Esophagus mucosa (tissue), 1 donor: ENCODE measurements at regions not wholly inside any gene's neighbourhood (a gene's known extent, or its start where the extent isn't known, plus 50 kb on each side); places are given as distances from the start of the nearest gene placed in this dataset.

Source experiments
- ATAC-seq: fragments of 200-7000 bp; cut with Tn5 transposase; one replicate; pipeline ENCODE4 v1.9.1; 2020
- donor health status: DM: yes; HTN: yes; CAD: no.

DNA sequence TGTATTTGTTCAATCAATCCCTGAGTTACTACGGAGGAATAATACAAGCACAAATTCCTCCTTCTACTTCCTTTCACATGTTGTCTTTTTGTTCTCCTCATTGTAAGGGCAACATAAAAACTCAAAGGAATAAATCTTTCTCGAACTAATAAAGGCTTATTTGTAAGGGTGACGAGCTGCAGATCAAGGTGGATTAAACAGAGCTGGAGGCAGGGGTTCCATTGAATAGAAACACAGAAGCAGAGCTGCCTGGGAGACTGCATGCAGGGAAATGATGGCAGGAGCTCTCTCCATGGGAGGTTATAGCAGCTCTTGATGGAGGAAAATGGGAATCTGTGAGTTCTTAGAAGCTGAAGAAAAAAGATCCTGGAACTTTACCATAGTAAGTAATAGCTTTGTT lies 160.2 kb downstream of the CYYR1 start:
- no peak for ATAC-seq

DNA sequence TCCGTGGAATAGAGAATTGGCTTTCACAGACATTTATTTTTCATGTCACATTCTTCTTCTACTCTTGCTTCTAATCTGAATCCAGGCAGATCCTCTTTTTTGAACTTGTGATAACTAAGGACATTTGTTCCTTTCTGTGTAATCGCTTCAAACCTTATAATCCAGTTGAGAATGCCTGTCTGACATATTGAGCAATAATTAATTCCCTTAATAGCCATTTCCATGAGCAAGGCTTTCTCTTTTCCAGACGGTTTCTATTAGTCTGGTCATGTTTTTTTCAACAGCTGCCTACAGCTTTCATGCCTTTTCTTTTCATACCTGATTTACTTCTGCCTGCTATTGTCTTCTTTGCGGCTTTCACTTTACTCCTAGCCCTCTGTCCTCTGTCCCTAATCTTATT lies 163.4 kb downstream of the CYYR1 start:
- peak; percentile 38 for ATAC-seq

DNA sequence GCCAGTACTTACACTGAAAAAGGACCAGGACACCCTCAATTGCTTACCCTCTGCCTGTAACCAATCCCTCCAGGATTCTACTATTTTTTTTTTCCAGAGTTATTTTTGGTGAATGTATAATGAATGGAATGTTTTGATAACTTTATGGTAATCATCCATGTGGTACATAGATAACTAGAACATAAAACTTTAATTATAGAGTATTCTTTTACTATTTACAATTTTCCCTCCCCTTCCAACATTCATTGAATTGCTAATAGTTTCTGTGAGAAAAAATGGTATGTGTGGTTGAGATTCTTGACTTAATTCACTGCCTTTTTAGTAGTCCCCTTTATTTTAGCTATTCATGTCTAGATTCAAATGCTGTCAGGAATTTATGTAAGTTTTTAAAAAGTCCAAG lies 164.6 kb downstream of the CYYR1 start:
- no peak for ATAC-seq

DNA sequence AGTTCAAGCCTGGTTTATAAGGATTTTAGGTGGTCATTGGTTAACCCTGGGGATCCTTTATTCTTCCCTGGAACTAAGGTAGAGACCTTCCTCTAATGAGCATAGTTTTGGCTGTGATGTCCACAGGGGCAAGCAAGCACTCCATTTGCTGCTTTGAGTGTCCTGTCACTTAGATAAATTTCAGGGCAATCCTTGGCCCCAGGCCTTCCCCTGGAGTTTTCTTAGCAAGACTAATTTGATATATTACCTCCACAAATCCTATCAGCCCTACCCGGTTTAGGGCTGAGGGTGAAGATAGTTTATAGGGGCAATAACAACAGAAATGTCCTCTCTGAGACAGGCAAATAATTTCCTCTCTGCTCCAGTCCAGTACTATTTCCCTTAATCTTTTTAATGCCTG lies 166.6 kb downstream of the CYYR1 start:
- ATAC-seq = no peak

DNA sequence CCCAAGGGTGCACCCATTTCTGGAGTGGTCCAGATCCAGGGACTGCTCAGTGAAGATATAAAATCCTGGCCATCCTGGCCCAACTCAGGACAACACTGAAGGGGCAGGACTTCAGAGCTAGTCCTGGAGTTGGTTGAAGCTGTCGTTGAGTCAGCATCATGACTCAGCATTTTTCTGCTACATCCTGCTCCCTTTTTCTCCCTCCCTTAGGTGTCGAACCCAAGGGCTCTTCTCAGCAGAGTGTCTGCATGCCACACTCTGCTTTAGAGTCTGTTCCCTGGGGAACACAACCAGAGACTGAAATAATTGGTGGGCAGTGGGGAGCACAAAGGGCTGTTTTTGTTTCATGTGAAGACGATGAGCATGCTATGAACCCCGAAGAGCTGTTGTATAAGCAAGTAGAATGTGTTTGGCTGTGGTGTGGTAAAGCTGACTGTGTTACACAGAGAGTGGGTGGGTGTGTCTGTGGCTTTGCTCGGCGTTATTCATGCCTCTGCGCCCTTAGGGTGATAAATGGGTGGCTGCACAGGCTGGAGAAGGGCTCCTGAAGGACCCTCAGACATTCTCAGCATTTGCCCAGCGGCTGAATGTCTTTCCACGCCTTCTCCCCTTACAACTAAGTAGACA lies 167.2 kb downstream of the CYYR1 start:
- ATAC-seq = peak; percentile 88

DNA sequence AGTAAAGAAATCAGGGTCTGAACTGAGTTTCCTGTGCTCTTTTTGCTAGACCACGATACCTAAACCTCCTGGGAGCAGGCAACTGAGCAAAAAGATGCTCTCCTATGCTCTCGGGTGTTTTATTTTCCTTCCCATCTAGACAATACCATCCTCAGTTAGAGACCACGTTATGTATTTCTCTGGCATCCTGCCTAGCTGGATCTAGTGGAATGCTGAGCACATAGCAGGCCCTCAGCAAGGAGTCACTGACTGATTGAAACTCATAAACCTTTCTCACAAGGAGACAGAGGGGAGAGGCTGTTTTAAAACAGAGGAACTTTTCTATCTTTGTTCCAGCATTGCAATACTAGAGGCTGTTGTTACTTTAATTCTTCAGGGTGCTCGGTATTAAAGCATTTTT lies 168.0 kb downstream of the CYYR1 start:
- no peak for ATAC-seq

DNA sequence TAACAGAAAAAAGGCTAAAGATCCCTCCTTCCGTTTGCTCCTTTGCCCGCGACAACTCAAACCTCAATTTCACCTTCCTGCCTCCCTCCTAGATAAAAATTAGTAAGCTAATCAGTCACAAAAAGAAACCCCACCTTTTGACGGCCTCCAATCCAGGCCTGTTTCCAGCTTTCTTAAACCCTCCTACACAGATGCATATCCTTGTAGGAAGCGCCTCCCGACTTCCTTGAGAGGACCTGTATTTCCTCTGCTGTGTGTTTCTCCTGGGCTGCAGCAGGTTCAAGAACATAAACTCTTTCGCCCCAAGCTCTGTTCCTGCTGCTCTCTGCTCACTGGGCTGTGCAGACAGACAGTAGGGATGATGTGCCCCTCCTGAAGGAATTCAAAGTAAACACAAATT lies 168.8 kb downstream of the CYYR1 start:
- no peak for ATAC-seq

DNA sequence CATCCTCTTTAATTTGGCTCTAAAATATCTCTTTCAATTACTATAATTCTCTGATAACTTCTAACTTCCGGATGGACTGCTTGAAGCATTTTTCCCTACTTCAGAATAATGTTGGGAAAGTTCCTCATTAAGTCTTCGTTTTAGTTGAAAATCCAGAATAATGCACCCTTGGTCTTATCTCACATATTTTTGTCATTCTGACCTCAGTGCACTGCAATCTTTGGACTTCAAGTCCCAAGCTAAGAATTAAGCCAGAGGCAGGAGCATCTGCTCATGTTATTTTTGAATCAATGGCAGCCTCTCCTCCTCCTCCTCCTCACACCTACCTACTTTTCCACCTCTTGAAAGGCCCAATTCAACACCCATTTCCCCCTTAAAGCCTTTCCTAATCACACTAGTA lies 169.8 kb downstream of the CYYR1 start:
- ATAC-seq = no peak

DNA sequence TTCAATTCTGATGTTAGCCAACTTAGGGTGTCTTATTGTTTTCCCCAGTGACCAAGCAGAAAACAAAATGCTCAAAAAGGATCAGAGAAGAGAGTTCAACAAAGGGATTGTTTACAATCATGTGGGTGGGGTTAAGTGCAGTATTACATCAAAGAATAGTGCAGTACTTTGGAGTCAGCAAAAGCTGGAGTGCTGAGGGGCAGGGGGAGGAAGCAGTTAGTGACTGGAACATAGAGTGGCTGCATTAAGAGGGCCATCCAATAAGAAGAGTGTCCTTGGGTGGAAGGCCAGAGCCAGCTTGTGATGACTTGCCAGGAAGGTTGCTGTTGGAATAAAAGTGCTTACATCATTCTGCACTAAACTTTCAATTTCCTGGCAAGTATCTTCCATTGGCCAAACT lies 175.5 kb downstream of the CYYR1 start:
- ATAC-seq = no peak

DNA sequence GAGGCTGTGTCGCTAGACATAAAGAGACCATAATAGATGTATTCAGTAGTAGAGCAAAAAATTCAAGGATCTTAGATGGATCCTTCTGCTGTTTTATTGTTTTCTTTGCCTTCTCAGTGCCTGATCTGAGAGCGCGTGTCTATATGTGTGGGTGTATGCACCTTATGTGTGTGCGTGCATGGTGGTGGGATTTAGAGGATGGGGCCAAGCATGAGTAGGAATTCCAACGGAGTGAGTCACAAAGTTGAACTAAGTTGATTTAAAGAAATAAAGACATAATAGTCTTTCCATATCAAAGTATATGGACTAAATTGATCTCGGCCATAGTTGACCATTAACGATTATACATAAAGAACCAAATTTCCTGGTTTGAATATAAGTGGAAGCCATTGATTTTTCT lies 178.7 kb downstream of the CYYR1 start:
- ATAC-seq = no peak

DNA sequence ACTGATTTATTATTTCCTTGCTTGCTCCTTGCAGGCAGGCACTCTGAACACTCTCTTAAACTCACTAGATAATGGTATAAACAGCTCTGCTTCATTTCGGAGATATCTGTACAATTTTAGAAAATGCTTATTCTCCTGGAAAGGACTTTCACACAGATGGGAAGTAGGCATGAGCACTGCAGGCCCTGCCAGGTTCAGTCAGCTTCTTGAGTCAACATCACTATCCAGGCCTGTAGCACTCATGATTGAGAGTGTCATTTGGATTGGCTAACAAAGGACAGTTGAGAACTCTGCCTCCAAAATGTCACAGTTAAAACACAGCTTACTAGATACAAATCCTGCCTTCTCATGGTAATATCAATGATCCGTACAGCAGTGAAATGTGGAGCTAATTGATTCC lies 181.9 kb downstream of the CYYR1 start:
- no peak for ATAC-seq

DNA sequence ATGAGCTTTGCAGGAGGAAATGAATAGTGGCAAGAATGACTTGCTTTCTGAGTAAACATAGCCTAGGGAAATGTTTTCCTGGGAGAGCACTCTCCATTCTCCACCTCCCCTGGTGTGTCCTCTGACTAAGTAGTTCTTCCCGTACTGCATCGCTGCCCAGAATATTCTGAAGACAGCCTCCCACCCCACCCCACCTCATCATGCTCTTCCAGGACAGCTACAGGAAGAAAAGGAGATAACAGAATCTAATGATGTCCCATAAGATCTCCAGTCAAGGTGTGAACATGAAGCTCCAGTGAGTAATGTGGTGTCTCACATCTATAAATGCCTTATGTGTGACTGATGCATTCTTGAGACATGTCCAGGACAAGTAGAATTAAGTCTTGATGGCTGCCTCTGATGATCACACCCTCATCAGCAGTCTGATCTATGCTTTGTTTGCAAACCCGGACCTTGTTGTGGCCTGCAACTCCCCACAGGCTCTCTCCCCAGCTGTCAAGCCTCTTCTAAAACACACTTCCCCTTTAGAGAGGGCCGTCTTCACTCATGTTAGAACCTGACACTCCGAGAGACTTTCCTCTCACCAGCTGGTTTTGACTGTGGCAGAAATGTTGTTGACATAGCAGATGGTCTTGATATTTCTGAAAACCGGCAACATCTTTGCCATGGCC lies 183.0 kb downstream of the CYYR1 start:
- peak; percentile 96 for ATAC-seq

DNA sequence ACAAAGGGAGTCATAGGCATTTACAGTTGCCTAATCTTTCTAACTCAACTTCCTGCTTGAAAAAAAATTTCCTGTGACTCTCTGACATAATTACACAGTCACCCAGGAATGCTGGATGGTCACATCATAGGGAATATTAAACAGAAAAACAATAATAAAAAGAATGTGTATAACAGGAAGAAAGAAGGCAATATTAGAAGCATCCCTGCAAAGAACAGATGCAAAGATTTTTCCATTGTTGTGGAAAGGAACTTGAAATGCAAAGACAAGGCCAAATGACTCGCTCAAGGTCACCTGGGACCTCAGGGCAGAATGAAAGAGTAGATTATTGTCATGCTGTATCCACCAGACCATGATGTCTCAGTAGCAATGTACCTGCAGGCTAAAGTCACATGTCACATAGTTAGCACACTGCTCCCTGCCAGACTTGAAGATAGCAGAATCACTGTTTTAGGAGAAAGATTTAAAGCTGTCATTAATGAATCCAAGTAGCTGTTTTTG lies 184.3 kb downstream of the CYYR1 start:
- peak; percentile 42 for ATAC-seq

DNA sequence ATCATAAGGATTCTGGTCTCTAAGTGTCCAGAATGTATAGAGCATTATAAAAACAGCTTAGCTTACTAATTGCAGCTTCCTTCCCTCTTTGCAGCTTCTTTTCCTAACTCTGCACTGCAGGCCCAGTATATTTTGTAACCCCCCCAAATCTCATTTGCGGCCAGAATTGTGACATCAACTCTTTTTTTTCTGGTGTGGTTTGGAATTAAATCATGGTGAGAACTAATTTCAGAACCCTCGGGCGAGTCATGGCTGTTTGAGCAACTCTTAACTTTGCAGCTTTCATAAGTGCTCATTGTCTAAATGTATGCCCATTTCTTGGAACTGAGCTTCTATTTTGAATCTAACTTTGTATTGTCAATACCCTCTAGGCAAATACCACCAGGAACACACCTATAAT lies 187.4 kb downstream of the CYYR1 start:
- ATAC-seq = no peak

DNA sequence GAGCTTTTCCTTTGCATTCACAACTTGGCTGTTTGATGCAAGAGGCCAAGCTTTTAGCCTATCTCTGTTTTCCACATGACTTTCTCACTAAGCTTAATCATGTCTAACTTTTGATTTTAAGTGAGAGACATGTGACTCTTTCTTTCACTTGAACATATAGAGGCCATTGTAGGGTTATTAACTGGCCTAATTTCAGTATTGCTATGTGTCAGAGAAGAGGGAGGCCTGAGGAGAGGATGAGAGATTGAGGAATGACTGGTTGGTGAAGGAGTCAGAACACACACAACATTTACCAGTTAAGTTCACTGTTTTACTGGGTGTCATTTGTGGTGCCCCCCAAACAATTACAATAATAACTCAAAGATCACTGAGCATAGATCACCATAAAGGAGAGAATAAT lies 193.5 kb downstream of the CYYR1 start:
- ATAC-seq = no peak

DNA sequence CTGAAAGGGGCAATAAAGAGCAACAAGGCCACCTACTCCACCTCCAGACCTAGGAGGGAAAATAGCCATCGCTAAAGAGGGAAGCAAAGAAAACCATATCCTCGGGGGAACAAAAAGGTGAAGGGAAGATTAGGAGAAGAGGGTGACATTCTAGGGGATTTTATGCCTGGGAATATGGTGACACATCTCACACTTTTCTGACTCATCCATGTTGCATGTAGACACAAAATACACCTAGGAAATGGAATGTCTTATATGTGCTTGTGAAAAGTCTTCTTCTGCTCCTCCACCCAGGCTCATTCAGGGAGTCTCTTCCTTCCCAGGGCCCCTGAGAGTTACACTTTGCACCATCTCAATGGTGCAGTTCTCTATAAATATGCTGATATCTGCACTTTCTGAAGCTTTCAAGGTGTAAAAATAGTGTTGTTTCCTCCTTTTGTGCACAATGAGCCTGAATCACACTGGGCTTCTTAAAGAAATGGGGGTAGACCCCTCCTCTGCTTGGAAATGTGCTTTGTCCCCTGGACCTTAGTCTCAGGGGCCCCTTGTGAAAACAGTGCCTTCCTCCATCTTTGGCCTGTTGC lies 195.9 kb downstream of the CYYR1 start:
- ATAC-seq = no peak

DNA sequence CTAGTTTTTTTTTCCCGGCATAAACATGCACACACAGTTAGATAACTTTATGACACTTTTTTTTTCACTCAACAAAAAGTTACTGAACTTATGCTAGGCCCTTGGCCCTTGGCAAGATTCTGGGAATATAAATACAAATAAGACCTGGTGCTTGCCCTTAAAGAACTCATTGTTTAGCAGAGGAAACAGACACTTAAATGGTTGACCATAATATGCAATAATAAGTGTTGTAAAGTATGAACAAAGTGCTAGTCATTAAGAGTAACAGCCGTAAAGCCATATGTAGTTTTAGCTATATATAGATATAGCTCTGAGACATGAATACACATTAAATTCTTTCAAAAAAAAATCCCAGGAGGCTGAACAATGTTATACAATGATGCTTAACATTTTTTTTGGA lies 198.3 kb downstream of the CYYR1 start:
- no peak for ATAC-seq

DNA sequence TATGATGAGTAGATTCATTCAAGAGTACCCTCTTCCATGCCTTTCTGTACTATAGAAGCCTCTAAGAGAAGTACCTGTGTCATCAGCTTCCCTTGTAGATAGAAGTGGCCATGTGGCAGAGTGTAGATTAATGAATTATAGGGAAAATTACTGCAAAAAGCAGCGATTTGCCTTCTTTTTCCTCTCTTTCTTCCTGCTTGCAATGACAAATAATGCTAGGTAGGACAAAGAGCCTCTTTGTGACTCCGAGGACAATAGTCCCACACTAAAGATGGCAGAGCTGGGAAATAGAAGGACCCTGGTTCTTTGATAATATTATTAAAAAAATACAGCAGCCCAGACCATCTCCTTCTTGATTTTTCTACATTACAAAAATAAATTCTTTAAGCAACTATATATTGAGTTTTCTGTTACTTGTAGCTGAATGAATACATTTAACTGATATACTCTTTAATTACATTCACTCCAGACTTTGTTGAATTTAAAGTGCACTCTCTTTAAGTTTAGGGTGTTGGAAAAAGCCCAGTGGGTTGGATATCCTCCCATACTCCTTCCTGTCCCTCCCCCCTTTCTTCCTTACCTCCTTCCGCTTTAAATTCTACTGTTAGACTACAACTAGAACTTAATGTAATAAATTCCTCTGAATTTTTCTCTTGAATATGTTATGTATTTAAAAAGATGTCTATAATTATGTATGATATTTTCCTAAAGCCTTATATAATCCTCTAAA lies 198.2 kb upstream of the APP start:
- no peak for ATAC-seq

DNA sequence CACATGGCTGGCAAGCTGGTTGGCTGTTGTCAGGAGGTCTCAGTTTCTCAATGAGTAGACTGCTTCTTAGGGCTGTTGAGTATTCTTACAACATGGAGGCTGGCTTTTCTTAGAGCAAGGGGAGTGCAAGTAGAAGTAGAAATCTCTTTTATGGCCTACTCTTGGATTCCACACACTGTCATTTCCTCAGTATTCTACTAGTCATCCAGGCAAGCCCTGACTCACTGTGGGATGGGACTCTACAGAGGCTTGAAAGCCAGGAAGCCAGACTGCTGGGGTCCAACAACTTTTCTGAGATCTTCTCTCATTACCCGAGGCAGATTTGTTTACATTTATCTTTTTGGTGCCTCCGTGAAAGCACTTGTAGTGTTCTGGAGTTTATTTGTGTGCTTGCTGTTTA lies 196.2 kb upstream of the APP start:
- ATAC-seq = no peak

DNA sequence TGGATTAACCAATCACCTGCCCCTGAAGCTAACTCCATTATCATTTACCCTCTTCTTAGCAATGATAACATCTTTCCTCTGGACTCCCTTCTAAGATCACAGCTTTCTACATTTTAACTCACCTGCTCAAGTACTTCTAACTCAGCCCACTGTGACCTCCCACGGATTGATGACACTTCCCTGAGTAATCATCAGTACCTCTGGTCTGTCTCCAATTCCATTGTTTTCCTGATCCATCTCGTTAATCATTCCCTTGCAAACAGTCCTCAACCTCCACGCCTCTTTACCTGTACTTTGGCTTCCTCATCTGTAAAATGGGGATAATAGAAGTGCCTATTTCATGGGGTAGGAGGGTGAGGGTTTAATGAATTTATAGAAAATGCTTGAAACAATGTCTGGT lies 195.3 kb upstream of the APP start:
- peak; percentile 60 for ATAC-seq

DNA sequence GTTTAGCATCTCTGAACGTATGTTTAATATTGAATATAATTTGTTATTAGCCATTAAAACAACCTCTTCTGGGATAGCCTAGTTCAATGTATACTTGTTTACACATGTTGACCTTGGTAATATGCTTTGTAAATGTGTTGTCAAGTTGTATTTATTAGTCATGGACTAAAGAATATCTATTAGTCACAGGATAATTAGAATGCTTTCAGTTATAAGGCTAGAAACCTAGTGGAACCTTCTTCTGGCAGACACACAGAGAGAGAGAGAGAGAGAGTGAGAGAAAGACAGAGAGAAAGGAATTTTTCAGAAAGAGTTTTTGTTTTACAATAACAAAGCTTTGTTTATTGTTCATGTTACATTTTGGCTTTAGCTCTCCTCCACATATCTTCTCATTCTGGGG lies 181.1 kb upstream of the APP start:
- ATAC-seq = no peak

DNA sequence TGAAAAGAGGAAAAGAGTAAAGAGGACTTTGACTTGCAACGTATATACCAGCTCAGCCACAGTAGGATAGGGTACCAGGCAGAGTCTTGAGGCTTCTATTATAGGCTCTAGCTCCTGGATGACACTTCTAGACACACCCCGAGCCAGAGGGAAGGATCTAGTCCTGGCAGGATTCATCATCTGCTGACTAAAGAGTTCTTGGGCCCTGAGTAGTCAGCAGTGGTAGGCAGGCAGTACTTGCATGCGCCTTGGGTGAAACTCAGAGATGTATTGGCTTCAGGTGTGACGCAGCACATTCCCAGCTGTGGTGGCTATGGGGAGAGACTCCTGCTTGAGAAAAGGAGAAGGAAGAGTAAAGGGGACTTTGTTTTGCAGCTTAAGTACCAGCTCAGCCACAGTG lies 162.3 kb upstream of the APP start:
- ATAC-seq = peak; percentile 94

DNA sequence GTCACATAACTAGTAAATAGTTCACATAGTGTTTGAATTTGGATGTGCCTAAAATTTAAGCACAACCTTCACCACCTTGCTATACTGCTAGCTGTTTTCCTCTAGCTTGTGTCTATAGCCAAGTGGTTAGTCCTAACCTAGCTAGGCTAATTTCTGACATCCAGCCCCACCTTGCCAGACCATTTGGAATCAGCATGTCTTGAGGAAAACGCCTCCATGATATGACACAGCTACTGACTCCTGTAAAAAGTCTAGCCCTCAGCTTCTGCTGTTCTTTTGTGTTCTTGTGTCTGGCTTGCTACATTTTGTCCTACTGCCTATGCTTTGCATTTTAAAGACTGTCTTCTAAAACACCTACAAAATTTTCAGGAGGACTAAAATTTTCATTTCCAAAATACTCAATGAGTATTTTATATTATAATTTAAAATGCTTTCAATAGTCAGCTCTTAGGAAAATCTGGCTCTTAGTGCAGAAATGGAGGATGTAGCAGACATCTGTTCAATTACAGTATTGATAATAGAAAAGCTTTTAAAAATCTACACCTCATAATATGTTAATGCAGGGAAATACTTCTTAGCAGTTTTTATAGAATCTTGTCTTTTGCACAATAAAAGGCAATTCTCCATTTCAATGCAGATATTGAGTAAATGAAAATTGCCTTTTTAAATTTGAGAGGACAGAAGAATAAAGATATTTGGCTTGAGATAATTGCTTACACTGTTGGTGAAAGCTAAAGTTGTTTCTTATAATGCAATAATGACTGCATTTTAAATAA lies 160.8 kb upstream of the APP start:
- ATAC-seq = no peak
